Astrocyte of the spinal cord (primary cell): ENCODE measurements at regions not wholly inside any gene's neighbourhood (a gene's known extent, or its start where the extent isn't known, plus 50 kb on each side); places are given as distances from the start of the nearest gene placed in this dataset.

Source experiments
- DNase-seq: peaks from one replicate; pipeline ENCODE4 v3.0.0; 2011; ENCODE audit warnings: low read depth, low spot score
- H3K4me3 ChIP-seq: 2 replicates; pipeline ENCODE4 v1.5.1; 2011; ENCODE audit warnings: low read depth, mild to moderate bottlenecking, low read length, moderate library complexity
- CTCF ChIP-seq: IDR thresholded peaks from 2 replicates; pipeline ENCODE4 v1.5.1; 2012; ENCODE audit warnings: low read depth, mild to moderate bottlenecking, low read length, inconsistent platforms
- in situ Hi-C: cut with HindIII; loops from 2 replicates; pipeline ENCODE4 v1.10.0; 2017; ENCODE audit warnings: low sequenced_read_pairs

- no peak overlapping the region for H3K4me3 ChIP-seq
- DNase-seq: peak; percentile 66
- in situ Hi-C loops: no loop called here
- no peak for TF ChIP-seq CTCF
These were observed 76.7 kb upstream of the BLID start for GRCh38 chr11:122192634-122193255.

GRCh38 chr11:122190768-122191167 is 74.8 kb upstream of the BLID start:
- in situ Hi-C loops: no loop called here
- no peak for TF ChIP-seq CTCF
- no peak for DNase-seq
- no peak overlapping the region for H3K4me3 ChIP-seq

- DNase-seq: peak; percentile 96
- in situ Hi-C loops: no loop called here
- H3K4me3 ChIP-seq: no peak overlapping the region
These were observed 73.2 kb upstream of the BLID start for GRCh38 chr11:122189229-122189628.

GRCh38 chr11:122187373-122188165 is 71.6 kb upstream of the BLID start:
- no peak for DNase-seq
- no peak overlapping the region for H3K4me3 ChIP-seq
- no peak for TF ChIP-seq CTCF
- in situ Hi-C loops: no loop called here

More at GRCh38 chr11:122189229-122189628, 73.2 kb upstream of the BLID start:
- TF ChIP-seq CTCF: no peak

- in situ Hi-C loops: no loop called here
- H3K4me3 ChIP-seq: no peak overlapping the region
- DNase-seq: peak; percentile 95
- no peak for TF ChIP-seq CTCF
These were observed 70.5 kb upstream of the BLID start for GRCh38 chr11:122186439-122187080.

- in situ Hi-C loops: no loop called here
- TF ChIP-seq CTCF: no peak
- DNase-seq: no peak
- no peak overlapping the region for H3K4me3 ChIP-seq
These were observed 67.9 kb upstream of the BLID start for GRCh38 chr11:122183933-122184332.
